Panc1 (cell line): ENCODE measurements at regions not wholly inside any gene's neighbourhood (a gene's known extent, or its start where the extent isn't known, plus 50 kb on each side); places are given as distances from the start of the nearest gene placed in this dataset.

ENCODE experiments used
- ATAC-seq: fragments of 200-7000 bp; cut with Tn5 transposase; 2 replicates; pipeline ENCODE4 v1.9.1; 2020; ENCODE audit warnings: mild to moderate bottlenecking, moderate library complexity
- BruUV-seq: library from RNA; stranded (reverse); fragments of 400-500 nt; replicated peaks from 2 replicates; lab custom pipeline; 2021; lab: Mats Ljungman, UMichigan
- CTCF ChIA-PET: fragments of 300-600 bp; sonication (Branson Sonifier 250); formaldehyde crosslinking; loops from one replicate; lab custom pipeline; 2022; ENCODE audit warnings: antibody characterized with exemption; lab: Charles Lee
- POLR2A ChIA-PET: fragments of 300-600 bp; sonication (Branson Sonifier 250); formaldehyde crosslinking; loops from one replicate; lab custom pipeline; 2022; ENCODE audit warnings: antibody characterized with exemption; lab: Charles Lee
- DNase-seq: peaks from one replicate; pipeline ENCODE4 v3.0.0-alpha.2; 2010; ENCODE audit warnings: low read depth, low spot score
- H3K27ac ChIP-seq: 2 replicates; pipeline ENCODE4 v1.5.1; 2011; ENCODE audit warnings: mild to moderate bottlenecking, low read length, inconsistent platforms
- H3K27me3 ChIP-seq: fragments of 200-500 bp; sonication (Bioruptor generic); 2 replicates; pipeline ENCODE4 v1.6.0; 2014; ENCODE audit warnings: low read length, inconsistent platforms; ENCODE audit not compliant: control insufficient read depth, insufficient read depth
- H3K36me3 ChIP-seq: fragments of 200-500 bp; sonication (Bioruptor generic); 2 replicates; pipeline ENCODE4 v1.5.1; 2014; ENCODE audit warnings: inconsistent platforms, mild to moderate bottlenecking, low read length, moderate library complexity; ENCODE audit not compliant: control insufficient read depth, insufficient read depth
- H3K4me1 ChIP-seq: 2 replicates; pipeline ENCODE4 v1.5.1; 2011; ENCODE audit warnings: inconsistent platforms, mild to moderate bottlenecking, low read length, moderate library complexity; ENCODE audit not compliant: control insufficient read depth, insufficient read depth
- H3K4me3 ChIP-seq, 2 experiments: 2 replicates each; pipeline ENCODE4 v1.5.1; 2011 to 2012; ENCODE audit warnings: low read depth in 2 of 2, low read length in 2 of 2, mild to moderate bottlenecking in 2 of 2, inconsistent platforms in 1 of 2, moderate library complexity in 1 of 2
- H3K9me3 ChIP-seq: fragments of 200-500 bp; sonication (Bioruptor generic); 2 replicates; pipeline ENCODE4 v1.5.1; 2014; ENCODE audit warnings: low read depth, mild to moderate bottlenecking, inconsistent platforms, low read length, moderate library complexity; ENCODE audit not compliant: control insufficient read depth, insufficient read depth
- CTCF ChIP-seq: fragments of 450-650 bp; IDR thresholded peaks from 2 replicates; pipeline ENCODE4 v1.5.1; 2017; ENCODE audit warnings: mild to moderate bottlenecking
- POLR2AphosphoS5 ChIP-seq: IDR thresholded peaks from 2 replicates; pipeline ENCODE4 v1.6.1; 2012; ENCODE audit warnings: mild to moderate bottlenecking, low read depth, low read length, moderate library complexity
- REST ChIP-seq, 2 experiments: IDR thresholded peaks; 2 replicates each; pipeline ENCODE4 v1.6.1; 2011 to 2012; ENCODE audit warnings: low read depth in 2 of 2, control low read depth in 1 of 2, low read length in 1 of 2, mild to moderate bottlenecking in 1 of 2, moderate library complexity in 1 of 2; ENCODE audit not compliant: insufficient read depth in 1 of 2
- SIN3A ChIP-seq: IDR thresholded peaks from 2 replicates; pipeline ENCODE4 v1.6.1; 2012; ENCODE audit warnings: low read depth, mild to moderate bottlenecking, low read length, moderate library complexity, borderline replicate concordance; ENCODE audit not compliant: insufficient read depth
- TCF7L2 ChIP-seq: IDR thresholded peaks from 2 replicates; pipeline ENCODE4 v1.6.1; 2011; ENCODE audit warnings: mild to moderate bottlenecking, low read depth, low read length, inconsistent platforms
- in situ Hi-C: cut with HindIII; loops from 2 replicates; pipeline ENCODE4 v1.10.0; 2016; ENCODE audit warnings: low sequenced_read_pairs, low pct_unique_long_range_greater_than_20kb
- intact Hi-C: fragments of 100-400 bp; cut with micrococcal nuclease; formaldehyde crosslinking; loops from one replicate; pipeline ENCODE4 v1.10.0; 2022; ENCODE audit not compliant: unreplicated experiment

- intact Hi-C loops (no loop called here), in situ Hi-C loops (no loop called here)
- Histone ChIP-seq H3K36me3 (no peaks in the 10 kb centered on the region), H3K4me1 (no peaks in the 10 kb centered on the region), H3K27ac (no peak overlapping the region), H3K4me3 (no peak overlapping the region), H3K9me3 (0 out of 2 replicates have a peak, but pooled peaks cover 2% of the 10 kb centered on the region), H3K27me3 (no peaks in the 10 kb centered on the region)
- TF ChIP-seq TCF7L2 (no peak), CTCF (no peak), SIN3A (no peak), POLR2AphosphoS5 (no peak), REST (IDR thresholded peaks at IDR 0.05; ENCODE audit: insufficient read depth in 1 of 2, low read depth in 2 of 2, low read length in 1 of 2) (no peak)
- ChIA-PET POLR2A (no interaction called here), CTCF (no interaction called here)
- no TSS peak for BruUV-seq
- ATAC-seq (no peak), DNase-seq (no peak)
Measured at GRCh38 chr5:159478950-159479349, 148.7 kb upstream of the IL12B start.

- no TSS peak for BruUV-seq
- DNase-seq (no peak), ATAC-seq (no peak)
- H3K4me1 ChIP-seq: no peaks in the 10 kb centered on the region
- in situ Hi-C loops: no loop called here
- H3K27ac ChIP-seq: no peak overlapping the region
- TF ChIP-seq CTCF (no peak), REST (IDR thresholded peaks at IDR 0.05; ENCODE audit: insufficient read depth in 1 of 2, low read depth in 2 of 2, low read length in 1 of 2) (no peak), POLR2AphosphoS5 (no peak), SIN3A (no peak), TCF7L2 (no peak)
- no peaks in the 10 kb centered on the region for H3K36me3 ChIP-seq
- no peaks in the 10 kb centered on the region for H3K27me3 ChIP-seq
- POLR2A ChIA-PET: no interaction called here
- CTCF ChIA-PET: interaction anchor here (0.6 kb wide), 1 partner anchor 35 kb away, joined by 7 read pairs; no protein-coding TSS in a partner anchor
- intact Hi-C loops: no loop called here
- no peaks in the 10 kb centered on the region for H3K9me3 ChIP-seq
- no peak overlapping the region for H3K4me3 ChIP-seq
Measured at GRCh38 chr5:159480849-159481248, 150.6 kb upstream of the IL12B start.
